Testis (tissue), 2 donors: ENCODE measurements at regions not wholly inside any gene's neighbourhood (a gene's known extent, or its start where the extent isn't known, plus 50 kb on each side); places are given as distances from the start of the nearest gene placed in this dataset.

Source experiments
- POLR2A ChIP-seq: fragments of 450-650 bp; IDR thresholded peaks from one replicate; pipeline ENCODE4 v1.6.1; 2017; ENCODE audit warnings: antibody characterized with exemption, mild to moderate bottlenecking, moderate library complexity
- TF ChIP-seq, protein P1 (sequence below), 3 experiments: fragments of 450-650 bp in 2 of 3; fragments of 200-600 bp in 1 of 3; sonication (generic) in 1 of 3; IDR thresholded peaks; one replicate each; pipeline ENCODE4 v1.5.1; 2016 to 2019; ENCODE audit warnings: antibody characterized with exemption in 3 of 3, mild to moderate bottlenecking in 2 of 3, moderate library complexity in 1 of 3

DNA sequence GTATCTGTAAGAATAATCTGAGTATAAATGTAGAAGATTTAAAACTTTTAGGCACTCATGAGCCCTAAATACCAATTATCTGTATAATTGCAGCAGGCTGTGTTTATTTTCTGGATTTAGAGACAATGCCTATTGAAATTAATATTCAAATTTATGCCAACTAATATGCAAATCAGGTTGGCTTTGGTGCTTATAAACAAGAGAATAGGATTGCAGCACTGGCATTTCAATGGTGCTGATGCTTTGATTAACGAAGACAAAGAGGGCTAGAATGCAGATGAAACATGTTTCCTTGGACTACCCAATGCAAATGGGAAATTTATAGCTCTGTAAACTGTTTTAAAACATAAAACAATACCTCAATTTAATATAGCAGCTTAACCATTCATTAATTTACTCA, 70.7 kb upstream of the GATB start:
- no peak for TF ChIP-seq POLR2A
- TF ChIP-seq, protein P1, sequence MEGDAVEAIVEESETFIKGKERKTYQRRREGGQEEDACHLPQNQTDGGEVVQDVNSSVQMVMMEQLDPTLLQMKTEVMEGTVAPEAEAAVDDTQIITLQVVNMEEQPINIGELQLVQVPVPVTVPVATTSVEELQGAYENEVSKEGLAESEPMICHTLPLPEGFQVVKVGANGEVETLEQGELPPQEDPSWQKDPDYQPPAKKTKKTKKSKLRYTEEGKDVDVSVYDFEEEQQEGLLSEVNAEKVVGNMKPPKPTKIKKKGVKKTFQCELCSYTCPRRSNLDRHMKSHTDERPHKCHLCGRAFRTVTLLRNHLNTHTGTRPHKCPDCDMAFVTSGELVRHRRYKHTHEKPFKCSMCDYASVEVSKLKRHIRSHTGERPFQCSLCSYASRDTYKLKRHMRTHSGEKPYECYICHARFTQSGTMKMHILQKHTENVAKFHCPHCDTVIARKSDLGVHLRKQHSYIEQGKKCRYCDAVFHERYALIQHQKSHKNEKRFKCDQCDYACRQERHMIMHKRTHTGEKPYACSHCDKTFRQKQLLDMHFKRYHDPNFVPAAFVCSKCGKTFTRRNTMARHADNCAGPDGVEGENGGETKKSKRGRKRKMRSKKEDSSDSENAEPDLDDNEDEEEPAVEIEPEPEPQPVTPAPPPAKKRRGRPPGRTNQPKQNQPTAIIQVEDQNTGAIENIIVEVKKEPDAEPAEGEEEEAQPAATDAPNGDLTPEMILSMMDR (IDR thresholded peaks at IDR 0.05) = no peak
